ENCODE measurements at regions not wholly inside any gene's neighbourhood (a gene's known extent, or its start where the extent isn't known, plus 50 kb on each side); places are given as distances from the start of the nearest gene placed in this dataset.

DNA sequence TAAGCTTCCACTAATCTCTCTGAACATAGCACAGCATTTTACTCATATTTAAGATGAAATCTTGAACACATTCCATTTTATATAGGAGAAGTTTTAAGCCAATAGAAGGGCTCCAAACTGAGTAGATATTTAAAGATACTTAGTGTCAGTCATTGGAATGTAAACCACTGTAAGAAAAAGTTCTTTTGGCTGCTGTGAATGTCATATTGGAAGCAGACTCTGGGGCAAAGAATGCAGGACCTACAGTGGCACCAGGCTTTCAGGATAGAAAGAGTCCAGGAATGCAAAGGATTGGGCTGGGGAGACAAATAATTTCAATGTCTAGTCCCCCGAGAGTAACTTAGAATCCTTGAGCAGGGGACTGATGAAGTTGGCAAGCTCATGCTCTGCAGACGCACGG lies 1047.7 kb downstream of the STIM2 start:
- no peak for TF ChIP-seq POLR2A (IDR thresholded peaks at IDR 0.05)
- TF ChIP-seq, protein P1, sequence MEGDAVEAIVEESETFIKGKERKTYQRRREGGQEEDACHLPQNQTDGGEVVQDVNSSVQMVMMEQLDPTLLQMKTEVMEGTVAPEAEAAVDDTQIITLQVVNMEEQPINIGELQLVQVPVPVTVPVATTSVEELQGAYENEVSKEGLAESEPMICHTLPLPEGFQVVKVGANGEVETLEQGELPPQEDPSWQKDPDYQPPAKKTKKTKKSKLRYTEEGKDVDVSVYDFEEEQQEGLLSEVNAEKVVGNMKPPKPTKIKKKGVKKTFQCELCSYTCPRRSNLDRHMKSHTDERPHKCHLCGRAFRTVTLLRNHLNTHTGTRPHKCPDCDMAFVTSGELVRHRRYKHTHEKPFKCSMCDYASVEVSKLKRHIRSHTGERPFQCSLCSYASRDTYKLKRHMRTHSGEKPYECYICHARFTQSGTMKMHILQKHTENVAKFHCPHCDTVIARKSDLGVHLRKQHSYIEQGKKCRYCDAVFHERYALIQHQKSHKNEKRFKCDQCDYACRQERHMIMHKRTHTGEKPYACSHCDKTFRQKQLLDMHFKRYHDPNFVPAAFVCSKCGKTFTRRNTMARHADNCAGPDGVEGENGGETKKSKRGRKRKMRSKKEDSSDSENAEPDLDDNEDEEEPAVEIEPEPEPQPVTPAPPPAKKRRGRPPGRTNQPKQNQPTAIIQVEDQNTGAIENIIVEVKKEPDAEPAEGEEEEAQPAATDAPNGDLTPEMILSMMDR (IDR thresholded peaks at IDR 0.05), result no peak
